ENCODE measurements at regions not wholly inside any gene's neighbourhood (a gene's known extent, or its start where the extent isn't known, plus 50 kb on each side); places are given as distances from the start of the nearest gene placed in this dataset.
A peak's percentile ranks its signal among the peaks of the same experiment; 100 is the strongest.

GRCh38 chr7:65307651-65308299, 65.9 kb upstream of the ZNF92 start (continued):
- TF ChIP-seq CHD7 (IDR thresholded peaks at IDR 0.05; ENCODE audit: insufficient replicate concordance, low read length) (no peak), SP4 (IDR thresholded peaks at IDR 0.05; ENCODE audit: low read length) (no peak), KDM5A (IDR thresholded peaks at IDR 0.05; ENCODE audit: low read length) (no peak), TCF12 (IDR thresholded peaks at IDR 0.05; ENCODE audit: low read depth, low read length) (0 out of 2 replicates have a peak, but pooled peaks have one; percentile 19), CHD2 (IDR thresholded peaks at IDR 0.05; ENCODE audit: low read length) (no peak), GTF2F1 (IDR thresholded peaks at IDR 0.05; ENCODE audit: borderline replicate concordance, low read depth, low read length) (no peak), SIN3A (conservative IDR thresholded peaks at IDR 0.05 in 1 of 2, IDR thresholded peaks at IDR 0.05 in 1 of 2; ENCODE audit: low read depth in 1 of 2, low read length in 2 of 2) (0 out of 4 replicates have a peak, but pooled peaks of 1 of the 2 experiments have one; percentile 25), CBX8 (IDR thresholded peaks at IDR 0.05; ENCODE audit: borderline replicate concordance, low read depth, low read length) (no peak), RAD21 (IDR thresholded peaks at IDR 0.05 in 1 of 2, conservative IDR thresholded peaks at IDR 0.05 in 1 of 2; ENCODE audit: low read depth in 2 of 2, low read length in 2 of 2) (peak; percentile 95 to 98), HDAC2 (IDR thresholded peaks at IDR 0.05; ENCODE audit: borderline replicate concordance in 1 of 2, low read depth in 2 of 2, low read length in 2 of 2) (no peak)
